ENCODE measurements at regions not wholly inside any gene's neighbourhood (a gene's known extent, or its start where the extent isn't known, plus 50 kb on each side); places are given as distances from the start of the nearest gene placed in this dataset.

DNA sequence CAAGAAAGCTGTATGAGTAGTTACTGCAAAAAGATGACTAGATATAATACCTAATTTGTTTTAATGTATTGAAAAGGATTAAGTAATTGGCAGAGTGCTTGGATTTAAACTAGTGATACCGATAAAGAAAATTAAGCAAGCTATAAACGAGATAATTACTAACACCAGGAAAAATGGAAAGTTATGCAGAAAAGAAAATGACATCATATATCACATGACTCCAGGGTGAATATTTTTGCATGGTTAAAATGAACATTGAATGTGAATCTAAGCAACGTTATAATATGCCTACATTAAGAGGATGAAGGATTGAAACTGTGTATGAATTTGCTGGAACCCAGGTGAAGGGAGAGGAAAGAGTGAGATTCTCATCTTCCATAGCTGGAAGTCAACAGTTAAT is 644.4 kb downstream of the ADGRL2 start:
- no CpG with 5 or more reads among the region's 3 CpGs for WGBS (ENCODE audit: extremely low coverage, insufficient coverage, insufficient read length)

DNA sequence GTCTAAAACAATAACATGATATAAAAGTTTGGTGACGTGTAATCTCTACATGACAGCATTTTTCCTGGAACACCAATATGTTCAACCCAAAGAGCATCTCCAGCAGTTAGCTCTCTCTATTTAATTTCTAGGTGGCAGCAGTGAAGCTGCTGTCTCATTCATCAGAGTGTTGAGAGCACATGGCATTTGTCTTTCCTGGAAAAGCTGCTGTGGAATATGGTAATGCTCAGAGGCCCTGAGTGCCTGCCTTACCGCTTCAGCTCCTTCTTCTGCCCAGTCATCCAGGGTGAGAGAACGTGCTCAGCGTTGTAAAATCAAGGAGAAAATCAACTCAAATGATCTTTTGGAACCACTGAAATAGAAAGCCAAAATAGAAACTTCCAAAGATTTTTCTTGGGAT is 640.7 kb downstream of the ADGRL2 start:
- Histone ChIP-seq H3K4me1 (ENCODE audit: control insufficient read depth in 1 of 2, insufficient read depth in 2 of 2, low read length in 2 of 2) (no peaks in the 10 kb centered on the region), H3K23ac (ENCODE audit: low read length) (no peak overlapping the region), H2BK12ac (ENCODE audit: low read length) (no peak overlapping the region), H3K27me3 (ENCODE audit: insufficient read depth, low read length) (no peaks in the 10 kb centered on the region), H3K9me3 (ENCODE audit: insufficient read depth, low read depth, low read length) (no peaks in the 10 kb centered on the region), H3K18ac (ENCODE audit: low read length) (no peak overlapping the region), H3K79me2 (ENCODE audit: control insufficient read depth, insufficient read depth, low read length, poor library complexity) (no peaks in the 10 kb centered on the region), H2BK5ac (ENCODE audit: low read depth, low read length, poor library complexity) (no peak overlapping the region), H3K27ac (ENCODE audit: low read depth, low read length) (no peak overlapping the region), H3K36me3 (ENCODE audit: control insufficient read depth in 1 of 2, insufficient read depth in 2 of 2, low read length in 2 of 2) (no peaks in the 10 kb centered on the region), H3K4me2 (ENCODE audit: low read length) (no peak overlapping the region), H3K4me3 (ENCODE audit: low read depth, low read length) (no peak overlapping the region), H4K8ac (ENCODE audit: low read depth, low read length) (no peak overlapping the region), H3K4ac (ENCODE audit: low read depth, low read length) (no peak overlapping the region), H2BK120ac (ENCODE audit: insufficient read depth, low read length, poor library complexity) (no peak overlapping the region), H4K12ac (ENCODE audit: low read depth, low read length) (no peak overlapping the region), H2AFZ (ENCODE audit: insufficient read depth, low read length, poor library complexity) (no peak overlapping the region), H4K91ac (ENCODE audit: low read depth, low read length) (no peak overlapping the region), H3K9ac (ENCODE audit: low read length) (no peak overlapping the region), H3K79me1 (ENCODE audit: low read length) (no peaks in the 10 kb centered on the region), H3K14ac (ENCODE audit: low read length) (no peak overlapping the region), H2AK5ac (ENCODE audit: low read length) (no peak overlapping the region)
- no peak for DNase-seq
- no CpG with 5 or more reads among the region's 4 CpGs for WGBS (ENCODE audit: extremely low coverage, insufficient coverage, insufficient read length)

More for the DNA sequence above, 644.4 kb downstream of the ADGRL2 start:
- Histone ChIP-seq H4K8ac (ENCODE audit: low read depth, low read length) (no peak overlapping the region), H3K27ac (ENCODE audit: low read depth, low read length) (no peak overlapping the region), H3K9ac (ENCODE audit: low read length) (no peak overlapping the region), H4K12ac (ENCODE audit: low read depth, low read length) (no peak overlapping the region), H3K79me2 (ENCODE audit: control insufficient read depth, insufficient read depth, low read length, poor library complexity) (no peaks in the 10 kb centered on the region), H3K9me3 (ENCODE audit: insufficient read depth, low read depth, low read length) (no peaks in the 10 kb centered on the region), H2AFZ (ENCODE audit: insufficient read depth, low read length, poor library complexity) (no peak overlapping the region), H3K4ac (ENCODE audit: low read depth, low read length) (no peak overlapping the region), H3K79me1 (ENCODE audit: low read length) (no peaks in the 10 kb centered on the region), H2AK5ac (ENCODE audit: low read length) (no peak overlapping the region), H3K27me3 (ENCODE audit: insufficient read depth, low read length) (no peaks in the 10 kb centered on the region), H3K23ac (ENCODE audit: low read length) (no peak overlapping the region), H3K18ac (ENCODE audit: low read length) (no peak overlapping the region), H3K4me3 (ENCODE audit: low read depth, low read length) (no peak overlapping the region), H3K36me3 (ENCODE audit: control insufficient read depth in 1 of 2, insufficient read depth in 2 of 2, low read length in 2 of 2) (no peaks in the 10 kb centered on the region), H2BK12ac (ENCODE audit: low read length) (no peak overlapping the region), H4K91ac (ENCODE audit: low read depth, low read length) (no peak overlapping the region), H2BK5ac (ENCODE audit: low read depth, low read length, poor library complexity) (no peak overlapping the region), H2BK120ac (ENCODE audit: insufficient read depth, low read length, poor library complexity) (no peak overlapping the region), H3K4me2 (ENCODE audit: low read length) (no peak overlapping the region), H3K14ac (ENCODE audit: low read length) (no peak overlapping the region), H3K4me1 (ENCODE audit: control insufficient read depth in 1 of 2, insufficient read depth in 2 of 2, low read length in 2 of 2) (no peaks in the 10 kb centered on the region)
- DNase-seq = no peak

DNA sequence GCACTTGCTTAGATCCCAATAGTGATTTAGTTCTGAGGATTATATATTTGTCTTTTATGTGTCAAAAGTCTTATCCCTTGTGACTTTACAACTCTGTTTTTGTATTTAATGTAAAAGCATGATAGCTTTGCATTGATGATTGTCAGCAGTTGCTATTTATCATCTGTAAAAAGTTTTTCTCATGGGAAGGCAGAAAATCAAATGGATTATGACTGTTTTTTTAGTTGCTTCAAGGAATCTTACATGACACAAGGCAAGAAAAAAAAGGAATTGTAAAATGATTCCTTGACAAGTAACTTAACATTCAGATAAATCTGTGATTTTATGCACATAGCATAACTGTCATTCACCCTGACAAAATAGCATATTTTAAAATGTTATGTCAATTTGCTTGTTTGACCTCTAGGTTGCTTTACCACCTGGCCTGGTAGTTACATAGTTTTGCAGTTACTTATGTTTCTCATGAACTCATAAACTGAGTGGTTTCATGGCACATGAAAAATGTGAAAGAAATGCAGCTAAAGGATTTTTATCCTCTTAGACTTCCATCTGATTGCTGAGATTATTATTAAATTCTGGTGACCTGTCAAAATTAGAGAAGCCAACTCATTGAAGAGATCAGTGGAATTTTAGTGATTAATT is 622.6 kb downstream of the ADGRL2 start:
- Histone ChIP-seq H2AFZ (ENCODE audit: insufficient read depth, low read length, poor library complexity) (no peak overlapping the region), H3K18ac (ENCODE audit: low read length) (no peak overlapping the region), H3K9ac (ENCODE audit: low read length) (no peak overlapping the region), H3K4me3 (ENCODE audit: low read depth, low read length) (no peak overlapping the region), H3K27ac (ENCODE audit: low read depth, low read length) (no peak overlapping the region), H3K79me1 (ENCODE audit: low read length) (no peaks in the 10 kb centered on the region), H3K27me3 (ENCODE audit: insufficient read depth, low read length) (no peaks in the 10 kb centered on the region), H4K8ac (ENCODE audit: low read depth, low read length) (no peak overlapping the region), H3K4me1 (ENCODE audit: control insufficient read depth in 1 of 2, insufficient read depth in 2 of 2, low read length in 2 of 2) (no peaks in the 10 kb centered on the region), H3K9me3 (ENCODE audit: insufficient read depth, low read depth, low read length) (no peaks in the 10 kb centered on the region), H4K91ac (ENCODE audit: low read depth, low read length) (no peak overlapping the region), H4K12ac (ENCODE audit: low read depth, low read length) (no peak overlapping the region), H3K23ac (ENCODE audit: low read length) (no peak overlapping the region), H2BK5ac (ENCODE audit: low read depth, low read length, poor library complexity) (no peak overlapping the region), H3K4ac (ENCODE audit: low read depth, low read length) (no peak overlapping the region), H2AK5ac (ENCODE audit: low read length) (no peak overlapping the region), H2BK12ac (ENCODE audit: low read length) (no peak overlapping the region), H3K36me3 (ENCODE audit: control insufficient read depth in 1 of 2, insufficient read depth in 2 of 2, low read length in 2 of 2) (no peaks in the 10 kb centered on the region), H3K14ac (ENCODE audit: low read length) (no peak overlapping the region), H2BK120ac (ENCODE audit: insufficient read depth, low read length, poor library complexity) (no peak overlapping the region), H3K4me2 (ENCODE audit: low read length) (no peak overlapping the region), H3K79me2 (ENCODE audit: control insufficient read depth, insufficient read depth, low read length, poor library complexity) (no peaks in the 10 kb centered on the region)
- DNase-seq = peak; percentile 13 to 53

GRCh38 chr1:82421782-82422181 is 621.0 kb downstream of the ADGRL2 start:
- Histone ChIP-seq H3K9ac (ENCODE audit: low read length) (no peak overlapping the region), H2AFZ (ENCODE audit: insufficient read depth, low read length, poor library complexity) (no peak overlapping the region), H3K9me3 (ENCODE audit: insufficient read depth, low read depth, low read length) (no peaks in the 10 kb centered on the region), H4K91ac (ENCODE audit: low read depth, low read length) (no peak overlapping the region), H3K79me1 (ENCODE audit: low read length) (no peaks in the 10 kb centered on the region), H3K14ac (ENCODE audit: low read length) (no peak overlapping the region), H3K23ac (ENCODE audit: low read length) (no peak overlapping the region), H3K18ac (ENCODE audit: low read length) (no peak overlapping the region), H3K4me1 (ENCODE audit: control insufficient read depth in 1 of 2, insufficient read depth in 2 of 2, low read length in 2 of 2) (no peaks in the 10 kb centered on the region), H3K27ac (ENCODE audit: low read depth, low read length) (no peak overlapping the region), H3K4me2 (ENCODE audit: low read length) (no peak overlapping the region), H2AK5ac (ENCODE audit: low read length) (no peak overlapping the region), H3K36me3 (ENCODE audit: control insufficient read depth in 1 of 2, insufficient read depth in 2 of 2, low read length in 2 of 2) (no peaks in the 10 kb centered on the region), H4K8ac (ENCODE audit: low read depth, low read length) (no peak overlapping the region), H2BK120ac (ENCODE audit: insufficient read depth, low read length, poor library complexity) (no peak overlapping the region), H3K79me2 (ENCODE audit: control insufficient read depth, insufficient read depth, low read length, poor library complexity) (no peaks in the 10 kb centered on the region), H3K4ac (ENCODE audit: low read depth, low read length) (no peak overlapping the region), H3K4me3 (ENCODE audit: low read depth, low read length) (no peak overlapping the region), H3K27me3 (ENCODE audit: insufficient read depth, low read length) (no peaks in the 10 kb centered on the region), H2BK12ac (ENCODE audit: low read length) (no peak overlapping the region), H4K12ac (ENCODE audit: low read depth, low read length) (no peak overlapping the region), H2BK5ac (ENCODE audit: low read depth, low read length, poor library complexity) (no peak overlapping the region)
- DNase-seq = no peak
- WGBS (ENCODE audit: extremely low coverage, insufficient coverage, insufficient read length) = no CpG with 5 or more reads among the region's 2 CpGs
